ENCODE measurements at regions not wholly inside any gene's neighbourhood (a gene's known extent, or its start where the extent isn't known, plus 50 kb on each side); places are given as distances from the start of the nearest gene placed in this dataset.
A peak's percentile ranks its signal among the peaks of the same experiment; 100 is the strongest.

GRCh38 chrX:84729408-84729807 lies 227.2 kb upstream of the HDX start:
- DNase-seq (ENCODE audit: low spot score) (no peak), ATAC-seq (no peak)
- POLR2A ChIA-PET = no interaction called here
- TF ChIP-seq ZNF138 (CRISPR knock-in tag; conservative IDR thresholded peaks at IDR 0.05) = no peak
- H3K27me3 Mint-ChIP-seq (ENCODE audit: low read depth) = no peaks in the 10 kb centered on the region
- H3K4me3 Mint-ChIP-seq = no peak overlapping the region
- peaks cover 5% of the 10 kb centered on the region for H3K4me1 Mint-ChIP-seq
- no peaks in the 10 kb centered on the region for H3K36me3 Mint-ChIP-seq
- no peak overlapping the region for H3K27ac Mint-ChIP-seq
- CTCF ChIA-PET = interaction anchor here (1.0 to 1.1 kb wide), 8 partner anchors 11 to 683 kb away, joined by 3 to 11 read pairs (median 4); no protein-coding TSS in a partner anchor
- H3K9me3 Mint-ChIP-seq = no peaks in the 10 kb centered on the region

DNA sequence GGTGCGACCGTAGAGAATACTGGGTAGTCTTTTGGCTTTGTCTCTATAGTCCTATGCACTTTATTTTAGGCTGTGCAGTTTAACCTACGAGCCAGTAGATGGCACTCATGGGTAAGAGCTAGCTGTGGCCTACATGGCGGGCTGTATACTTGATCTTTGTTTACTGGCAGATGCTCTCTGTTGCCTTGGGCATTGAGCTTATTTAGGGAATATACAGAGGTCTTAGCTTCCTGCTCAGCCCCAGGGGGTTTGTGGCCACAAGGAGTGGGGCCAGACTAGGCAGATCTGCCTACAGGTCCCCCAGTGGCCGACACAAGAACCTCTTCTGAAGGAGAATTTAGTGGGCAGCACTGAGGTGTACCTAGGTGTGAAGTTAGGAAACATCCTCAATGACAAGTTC lies 227.6 kb upstream of the HDX start:
- H3K4me3 Mint-ChIP-seq = no peak overlapping the region
- TF ChIP-seq, protein P1, sequence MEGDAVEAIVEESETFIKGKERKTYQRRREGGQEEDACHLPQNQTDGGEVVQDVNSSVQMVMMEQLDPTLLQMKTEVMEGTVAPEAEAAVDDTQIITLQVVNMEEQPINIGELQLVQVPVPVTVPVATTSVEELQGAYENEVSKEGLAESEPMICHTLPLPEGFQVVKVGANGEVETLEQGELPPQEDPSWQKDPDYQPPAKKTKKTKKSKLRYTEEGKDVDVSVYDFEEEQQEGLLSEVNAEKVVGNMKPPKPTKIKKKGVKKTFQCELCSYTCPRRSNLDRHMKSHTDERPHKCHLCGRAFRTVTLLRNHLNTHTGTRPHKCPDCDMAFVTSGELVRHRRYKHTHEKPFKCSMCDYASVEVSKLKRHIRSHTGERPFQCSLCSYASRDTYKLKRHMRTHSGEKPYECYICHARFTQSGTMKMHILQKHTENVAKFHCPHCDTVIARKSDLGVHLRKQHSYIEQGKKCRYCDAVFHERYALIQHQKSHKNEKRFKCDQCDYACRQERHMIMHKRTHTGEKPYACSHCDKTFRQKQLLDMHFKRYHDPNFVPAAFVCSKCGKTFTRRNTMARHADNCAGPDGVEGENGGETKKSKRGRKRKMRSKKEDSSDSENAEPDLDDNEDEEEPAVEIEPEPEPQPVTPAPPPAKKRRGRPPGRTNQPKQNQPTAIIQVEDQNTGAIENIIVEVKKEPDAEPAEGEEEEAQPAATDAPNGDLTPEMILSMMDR (IDR thresholded peaks at IDR 0.05) = peak; percentile 42
- TF ChIP-seq ATF3 (CRISPR knock-in tag; conservative IDR thresholded peaks at IDR 0.05) = no peak
- no peaks in the 10 kb centered on the region for H3K27me3 Mint-ChIP-seq (ENCODE audit: low read depth)
- H3K36me3 Mint-ChIP-seq = no peaks in the 10 kb centered on the region
- ATAC-seq (peak; percentile 97), DNase-seq (ENCODE audit: low spot score) (peak; percentile 26)
- no peaks in the 10 kb centered on the region for H3K9me3 Mint-ChIP-seq
- ChIA-PET CTCF (interaction anchor here (0.6 to 1.2 kb wide), 12 partner anchors 12 to 684 kb away, joined by 3 to 11 read pairs (median 3); no protein-coding TSS in a partner anchor), POLR2A (no interaction called here)
- H3K4me1 Mint-ChIP-seq = peaks cover 3% of the 10 kb centered on the region
- H3K27ac Mint-ChIP-seq = no peak overlapping the region

DNA sequence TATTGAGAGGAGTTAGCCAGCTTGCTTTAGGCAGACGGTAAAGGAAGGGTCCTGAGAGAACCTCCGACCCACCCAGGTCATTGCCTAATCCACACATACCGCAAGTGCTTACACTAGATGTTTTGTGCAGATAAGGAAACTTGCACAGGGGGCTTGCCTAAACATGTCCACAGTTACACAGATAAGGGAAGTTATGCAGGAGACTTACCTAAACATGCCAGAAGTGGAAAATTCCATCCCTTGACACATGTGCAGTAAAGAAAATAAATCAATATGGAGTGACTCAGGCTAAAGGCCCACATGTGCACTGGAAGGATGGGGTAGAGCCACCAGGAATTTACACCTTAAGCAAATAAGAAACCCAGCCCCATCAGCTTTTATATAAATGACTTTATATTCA lies 232.8 kb upstream of the HDX start:
- H3K36me3 Mint-ChIP-seq = peaks cover 3% of the 10 kb centered on the region; the same call in 1 of the 2 replicates
- TF ChIP-seq JAZF1 (CRISPR knock-in tag; IDR thresholded peaks at IDR 0.05) (no peak), ZNF671 (CRISPR knock-in tag; IDR thresholded peaks at IDR 0.05) (no peak), NFE2L1 (CRISPR knock-in tag; IDR thresholded peaks at IDR 0.05) (no peak), ZNF416 (CRISPR knock-in tag; IDR thresholded peaks at IDR 0.05) (no peak), CREM (CRISPR knock-in tag; IDR thresholded peaks at IDR 0.05) (no peak), ZNF121 (CRISPR knock-in tag; IDR thresholded peaks at IDR 0.05) (no peak), ZNF425 (CRISPR knock-in tag; conservative IDR thresholded peaks at IDR 0.05) (no peak), ZNF317 (CRISPR knock-in tag; IDR thresholded peaks at IDR 0.05; ENCODE audit: borderline replicate concordance, low read depth) (no peak), FOXJ3 (CRISPR knock-in tag; IDR thresholded peaks at IDR 0.05; ENCODE audit: borderline replicate concordance) (no peak)
- TF ChIP-seq, protein P2, sequence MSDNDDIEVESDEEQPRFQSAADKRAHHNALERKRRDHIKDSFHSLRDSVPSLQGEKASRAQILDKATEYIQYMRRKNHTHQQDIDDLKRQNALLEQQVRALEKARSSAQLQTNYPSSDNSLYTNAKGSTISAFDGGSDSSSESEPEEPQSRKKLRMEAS (CRISPR knock-in tag; IDR thresholded peaks at IDR 0.05) = no peak
- TF ChIP-seq, protein P3, sequence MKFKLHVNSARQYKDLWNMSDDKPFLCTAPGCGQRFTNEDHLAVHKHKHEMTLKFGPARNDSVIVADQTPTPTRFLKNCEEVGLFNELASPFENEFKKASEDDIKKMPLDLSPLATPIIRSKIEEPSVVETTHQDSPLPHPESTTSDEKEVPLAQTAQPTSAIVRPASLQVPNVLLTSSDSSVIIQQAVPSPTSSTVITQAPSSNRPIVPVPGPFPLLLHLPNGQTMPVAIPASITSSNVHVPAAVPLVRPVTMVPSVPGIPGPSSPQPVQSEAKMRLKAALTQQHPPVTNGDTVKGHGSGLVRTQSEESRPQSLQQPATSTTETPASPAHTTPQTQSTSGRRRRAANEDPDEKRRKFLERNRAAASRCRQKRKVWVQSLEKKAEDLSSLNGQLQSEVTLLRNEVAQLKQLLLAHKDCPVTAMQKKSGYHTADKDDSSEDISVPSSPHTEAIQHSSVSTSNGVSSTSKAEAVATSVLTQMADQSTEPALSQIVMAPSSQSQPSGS (CRISPR knock-in tag; IDR thresholded peaks at IDR 0.05; ENCODE audit: borderline replicate concordance, low read depth) = no peak
- ATAC-seq = no peak
- no peaks in the 10 kb centered on the region for H3K27me3 Mint-ChIP-seq (ENCODE audit: low read depth)
- H3K4me1 Mint-ChIP-seq = peaks cover 16% of the 10 kb centered on the region; the same call in 1 of the 2 replicates
- no peak for DNase-seq (ENCODE audit: low spot score)
- CTCF ChIA-PET = no interaction called here
- H3K27ac Mint-ChIP-seq = no peak overlapping the region
- H3K9me3 Mint-ChIP-seq = peaks cover 9% of the 10 kb centered on the region; the same call in 1 of the 2 replicates
- H3K4me3 Mint-ChIP-seq = no peak overlapping the region
- POLR2A ChIA-PET = no interaction called here

- CTCF ChIA-PET = no interaction called here
- peaks cover 9% of the 10 kb centered on the region; the same call in 1 of the 2 replicates for H3K9me3 Mint-ChIP-seq
- H3K27me3 Mint-ChIP-seq (ENCODE audit: low read depth) = no peaks in the 10 kb centered on the region
- H3K4me1 Mint-ChIP-seq = peaks cover 16% of the 10 kb centered on the region; the same call in 1 of the 2 replicates
- ATAC-seq = no peak
- POLR2A ChIA-PET = no interaction called here
- H3K27ac Mint-ChIP-seq = no peak overlapping the region
- H3K4me3 Mint-ChIP-seq = no peak overlapping the region
- DNase-seq (ENCODE audit: low spot score) = no peak
- peaks cover 3% of the 10 kb centered on the region; the same call in 1 of the 2 replicates for H3K36me3 Mint-ChIP-seq
- TF ChIP-seq, protein P4, sequence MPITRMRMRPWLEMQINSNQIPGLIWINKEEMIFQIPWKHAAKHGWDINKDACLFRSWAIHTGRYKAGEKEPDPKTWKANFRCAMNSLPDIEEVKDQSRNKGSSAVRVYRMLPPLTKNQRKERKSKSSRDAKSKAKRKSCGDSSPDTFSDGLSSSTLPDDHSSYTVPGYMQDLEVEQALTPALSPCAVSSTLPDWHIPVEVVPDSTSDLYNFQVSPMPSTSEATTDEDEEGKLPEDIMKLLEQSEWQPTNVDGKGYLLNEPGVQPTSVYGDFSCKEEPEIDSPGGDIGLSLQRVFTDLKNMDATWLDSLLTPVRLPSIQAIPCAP (CRISPR knock-in tag; IDR thresholded peaks at IDR 0.05) = no peak
- TF ChIP-seq, protein P5, sequence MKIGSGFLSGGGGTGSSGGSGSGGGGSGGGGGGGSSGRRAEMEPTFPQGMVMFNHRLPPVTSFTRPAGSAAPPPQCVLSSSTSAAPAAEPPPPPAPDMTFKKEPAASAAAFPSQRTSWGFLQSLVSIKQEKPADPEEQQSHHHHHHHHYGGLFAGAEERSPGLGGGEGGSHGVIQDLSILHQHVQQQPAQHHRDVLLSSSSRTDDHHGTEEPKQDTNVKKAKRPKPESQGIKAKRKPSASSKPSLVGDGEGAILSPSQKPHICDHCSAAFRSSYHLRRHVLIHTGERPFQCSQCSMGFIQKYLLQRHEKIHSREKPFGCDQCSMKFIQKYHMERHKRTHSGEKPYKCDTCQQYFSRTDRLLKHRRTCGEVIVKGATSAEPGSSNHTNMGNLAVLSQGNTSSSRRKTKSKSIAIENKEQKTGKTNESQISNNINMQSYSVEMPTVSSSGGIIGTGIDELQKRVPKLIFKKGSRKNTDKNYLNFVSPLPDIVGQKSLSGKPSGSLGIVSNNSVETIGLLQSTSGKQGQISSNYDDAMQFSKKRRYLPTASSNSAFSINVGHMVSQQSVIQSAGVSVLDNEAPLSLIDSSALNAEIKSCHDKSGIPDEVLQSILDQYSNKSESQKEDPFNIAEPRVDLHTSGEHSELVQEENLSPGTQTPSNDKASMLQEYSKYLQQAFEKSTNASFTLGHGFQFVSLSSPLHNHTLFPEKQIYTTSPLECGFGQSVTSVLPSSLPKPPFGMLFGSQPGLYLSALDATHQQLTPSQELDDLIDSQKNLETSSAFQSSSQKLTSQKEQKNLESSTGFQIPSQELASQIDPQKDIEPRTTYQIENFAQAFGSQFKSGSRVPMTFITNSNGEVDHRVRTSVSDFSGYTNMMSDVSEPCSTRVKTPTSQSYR (CRISPR knock-in tag; IDR thresholded peaks at IDR 0.05) = no peak
- TF ChIP-seq ZNF317 (CRISPR knock-in tag; IDR thresholded peaks at IDR 0.05; ENCODE audit: borderline replicate concordance, low read depth) = no peak
- TF ChIP-seq SMAD4 (CRISPR knock-in tag; IDR thresholded peaks at IDR 0.05) = no peak
- no peak for TF ChIP-seq PRRX2 (CRISPR knock-in tag; IDR thresholded peaks at IDR 0.05)
- TF ChIP-seq, protein P6, sequence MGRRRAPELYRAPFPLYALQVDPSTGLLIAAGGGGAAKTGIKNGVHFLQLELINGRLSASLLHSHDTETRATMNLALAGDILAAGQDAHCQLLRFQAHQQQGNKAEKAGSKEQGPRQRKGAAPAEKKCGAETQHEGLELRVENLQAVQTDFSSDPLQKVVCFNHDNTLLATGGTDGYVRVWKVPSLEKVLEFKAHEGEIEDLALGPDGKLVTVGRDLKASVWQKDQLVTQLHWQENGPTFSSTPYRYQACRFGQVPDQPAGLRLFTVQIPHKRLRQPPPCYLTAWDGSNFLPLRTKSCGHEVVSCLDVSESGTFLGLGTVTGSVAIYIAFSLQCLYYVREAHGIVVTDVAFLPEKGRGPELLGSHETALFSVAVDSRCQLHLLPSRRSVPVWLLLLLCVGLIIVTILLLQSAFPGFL (CRISPR knock-in tag; IDR thresholded peaks at IDR 0.05; ENCODE audit: borderline replicate concordance) = no peak
Measured at GRCh38 chrX:84737471-84737871, 235.2 kb upstream of the HDX start.
